Loucy (cell line): ENCODE measurements at regions not wholly inside any gene's neighbourhood (a gene's known extent, or its start where the extent isn't known, plus 50 kb on each side); places are given as distances from the start of the nearest gene placed in this dataset.

Experiments
- EZH2phosphoT487 ChIP-seq: fragments of 200-600 bp; IDR thresholded peaks from 2 replicates; pipeline ENCODE4 v1.6.1; 2018; ENCODE audit warnings: antibody characterized with exemption, mild to moderate bottlenecking, moderate library complexity, borderline replicate concordance
- TF ChIP-seq, protein P1 (sequence below): fragments of 200-600 bp; sonication (generic); conservative IDR thresholded peaks from 2 replicates; pipeline ENCODE4 v1.5.1; 2014; ENCODE audit warnings: mild to moderate bottlenecking, antibody characterized with exemption, low read length

DNA sequence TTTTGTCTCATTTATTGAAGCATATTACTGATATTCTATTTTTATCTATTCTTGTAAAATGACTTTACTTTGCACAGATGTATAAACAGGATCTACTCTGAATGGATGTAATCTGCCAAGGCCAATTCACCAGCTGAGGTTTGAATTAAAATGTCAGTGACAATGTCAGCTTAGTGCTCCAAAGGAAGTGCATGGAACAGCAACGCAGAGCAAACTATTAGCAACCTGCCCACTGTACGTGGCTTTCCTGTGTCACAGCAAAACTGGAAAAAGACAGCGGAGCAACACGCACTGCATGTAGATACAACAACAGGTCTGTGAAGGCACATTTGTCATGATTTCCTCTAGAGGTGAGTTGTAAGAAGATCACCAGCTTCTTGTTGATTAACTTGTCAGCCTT lies 409.4 kb downstream of the MED10 start:
- TF ChIP-seq, protein P1, sequence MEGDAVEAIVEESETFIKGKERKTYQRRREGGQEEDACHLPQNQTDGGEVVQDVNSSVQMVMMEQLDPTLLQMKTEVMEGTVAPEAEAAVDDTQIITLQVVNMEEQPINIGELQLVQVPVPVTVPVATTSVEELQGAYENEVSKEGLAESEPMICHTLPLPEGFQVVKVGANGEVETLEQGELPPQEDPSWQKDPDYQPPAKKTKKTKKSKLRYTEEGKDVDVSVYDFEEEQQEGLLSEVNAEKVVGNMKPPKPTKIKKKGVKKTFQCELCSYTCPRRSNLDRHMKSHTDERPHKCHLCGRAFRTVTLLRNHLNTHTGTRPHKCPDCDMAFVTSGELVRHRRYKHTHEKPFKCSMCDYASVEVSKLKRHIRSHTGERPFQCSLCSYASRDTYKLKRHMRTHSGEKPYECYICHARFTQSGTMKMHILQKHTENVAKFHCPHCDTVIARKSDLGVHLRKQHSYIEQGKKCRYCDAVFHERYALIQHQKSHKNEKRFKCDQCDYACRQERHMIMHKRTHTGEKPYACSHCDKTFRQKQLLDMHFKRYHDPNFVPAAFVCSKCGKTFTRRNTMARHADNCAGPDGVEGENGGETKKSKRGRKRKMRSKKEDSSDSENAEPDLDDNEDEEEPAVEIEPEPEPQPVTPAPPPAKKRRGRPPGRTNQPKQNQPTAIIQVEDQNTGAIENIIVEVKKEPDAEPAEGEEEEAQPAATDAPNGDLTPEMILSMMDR: no peak
- TF ChIP-seq EZH2phosphoT487: no peak
